HS-27A (cell line): ENCODE measurements at regions not wholly inside any gene's neighbourhood (a gene's known extent, or its start where the extent isn't known, plus 50 kb on each side); places are given as distances from the start of the nearest gene placed in this dataset.
"Not testable (repeated sequence)": the region's sequence is repeated elsewhere in the genome, so short reads cannot be mapped to it uniquely, and the experiment has no call there.

Experiments used
- DNase-seq: peaks from one replicate; pipeline ENCODE4 v3.0.0-alpha.2; 2012; ENCODE audit warnings: low read depth, missing footprints

DNA sequence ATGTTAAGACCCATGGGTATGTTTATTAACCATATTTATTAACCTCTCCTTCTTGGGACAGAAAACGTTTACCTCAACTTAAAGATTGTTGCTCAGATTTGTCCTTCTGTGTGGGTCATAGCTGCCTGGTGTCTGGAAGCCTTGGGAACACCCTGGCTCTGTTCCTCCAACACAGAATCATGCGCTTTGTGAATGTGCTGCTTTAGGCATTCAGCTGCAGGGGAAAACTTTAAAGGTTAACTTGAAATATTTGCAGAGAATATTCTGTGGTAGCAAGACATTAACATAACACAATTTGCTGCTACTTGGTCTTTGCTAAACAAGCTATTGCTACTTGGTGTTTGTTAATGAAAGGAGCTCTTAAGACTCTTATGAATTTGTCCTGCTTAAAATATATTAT, 50.5 kb upstream of the THOC3 start:
- DNase-seq: not testable (repeated sequence)

DNA sequence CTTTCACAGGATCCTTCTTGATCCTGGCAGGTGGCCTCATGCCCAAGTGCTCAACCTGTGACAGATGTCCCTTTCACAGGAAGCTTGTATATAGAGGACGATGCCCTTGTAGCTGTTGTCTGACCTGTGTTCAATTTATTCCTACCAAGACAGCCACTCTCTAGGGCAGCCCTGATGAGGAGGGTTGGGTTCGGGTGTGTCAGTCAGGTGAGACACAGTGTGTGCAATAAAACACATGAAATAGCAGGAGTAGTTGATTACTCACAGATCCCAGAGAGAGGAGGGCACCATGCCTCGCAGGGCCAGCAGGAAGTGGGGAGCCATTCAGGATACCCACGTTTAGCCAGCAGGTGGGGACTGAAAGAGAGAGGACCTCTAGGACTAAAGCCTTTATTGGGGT, 52.7 kb upstream of the THOC3 start:
- not testable (repeated sequence) for DNase-seq

DNA sequence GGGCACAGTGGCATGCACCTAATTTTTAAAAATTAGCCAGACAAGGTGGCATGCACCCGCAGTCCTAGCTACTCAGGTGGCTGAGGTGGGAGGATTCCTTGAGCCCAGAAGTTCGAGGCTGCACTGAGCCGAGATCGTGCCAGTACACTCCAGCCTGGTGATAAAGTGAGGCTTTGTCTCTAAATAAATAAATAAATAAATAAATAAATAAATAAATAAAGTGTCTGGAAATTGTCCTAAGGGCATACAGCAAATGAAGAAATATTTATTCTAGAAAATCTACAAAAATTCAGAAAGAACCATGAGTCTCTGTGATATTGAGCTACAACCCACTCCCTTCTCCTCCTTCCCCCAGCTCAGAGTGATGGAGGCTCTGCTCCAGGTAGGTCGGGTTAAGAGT, 55.4 kb upstream of the THOC3 start:
- not testable (repeated sequence) for DNase-seq

DNA sequence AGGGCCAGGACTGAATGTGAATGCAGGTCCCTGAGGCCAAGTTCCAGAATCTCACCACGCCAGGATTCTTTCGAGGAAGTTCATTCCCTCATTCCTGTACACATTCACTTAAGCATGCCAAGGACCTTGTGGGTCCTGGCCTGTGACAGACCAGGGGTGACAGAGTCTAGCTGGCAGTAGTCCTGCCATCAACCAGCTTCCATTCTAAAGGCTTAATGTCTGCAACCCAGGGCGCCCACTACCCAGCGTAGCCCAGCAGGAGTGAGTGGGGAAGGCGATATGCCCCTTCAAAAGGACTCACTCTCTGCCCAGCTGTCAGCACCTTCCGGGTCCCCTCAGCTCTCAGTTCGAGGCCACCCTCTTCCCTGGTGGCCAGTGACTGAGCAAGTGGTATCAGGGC, 61.3 kb upstream of the THOC3 start:
- not testable (repeated sequence) for DNase-seq

DNA sequence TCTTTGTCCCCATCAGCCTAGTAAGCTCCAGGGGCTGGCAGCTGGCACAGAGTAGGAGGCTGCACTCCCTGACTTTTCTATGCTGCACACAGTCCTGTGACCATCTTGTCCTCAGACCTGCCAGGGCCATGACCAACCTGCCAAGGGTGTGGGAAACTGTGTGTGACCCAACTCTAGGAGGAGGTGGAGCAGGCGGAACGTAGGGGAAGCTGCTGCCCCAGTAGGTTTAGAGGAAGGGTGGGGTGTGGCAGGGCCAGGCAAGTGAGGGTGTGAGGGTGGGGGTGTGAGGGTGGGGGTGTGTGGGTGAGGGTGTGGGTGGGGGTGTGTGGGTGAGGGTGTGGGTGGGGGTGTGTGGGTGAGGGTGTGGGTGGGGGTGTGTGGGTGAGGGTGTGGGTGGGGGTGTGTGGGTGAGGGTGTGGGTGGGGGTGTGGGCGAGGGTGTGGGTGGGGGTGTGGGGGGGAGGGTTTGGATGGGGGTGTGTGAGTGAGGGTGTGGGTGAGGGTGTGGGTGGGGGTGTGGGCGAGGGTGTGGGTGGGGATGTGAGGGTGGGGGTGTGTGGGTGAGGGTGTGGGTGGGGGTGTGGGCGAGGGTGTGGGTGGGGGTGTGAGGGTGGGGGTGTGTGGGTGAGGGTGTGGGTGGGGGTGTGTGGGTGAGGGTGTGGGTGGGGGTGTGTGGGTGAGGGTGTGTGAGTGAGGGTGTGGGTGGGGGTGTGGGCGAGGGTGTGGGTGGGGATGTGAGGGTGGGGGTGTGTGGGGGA, 62.4 kb upstream of the THOC3 start:
- not testable (repeated sequence) for DNase-seq

DNA sequence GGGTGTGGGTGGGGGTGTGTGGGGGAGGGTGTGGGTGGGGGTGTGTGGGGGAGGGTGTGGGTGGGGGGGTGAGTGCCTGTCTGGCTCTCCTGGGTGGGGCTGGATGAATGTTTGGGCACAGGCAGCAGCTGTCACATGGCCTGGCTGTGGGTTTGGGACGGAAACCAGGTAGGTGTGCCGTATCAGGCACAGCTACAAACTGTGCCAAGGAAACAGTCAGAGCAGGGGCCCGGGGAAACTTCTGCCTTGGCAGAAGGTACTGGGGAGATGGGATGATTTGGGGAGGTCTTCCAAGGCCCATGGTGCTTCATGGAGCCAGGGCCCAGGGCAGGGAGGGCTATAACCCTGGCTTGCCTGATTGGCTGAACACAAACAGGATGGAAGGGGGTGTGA, 63.0 kb upstream of the THOC3 start:
- DNase-seq: not testable (repeated sequence)

DNA sequence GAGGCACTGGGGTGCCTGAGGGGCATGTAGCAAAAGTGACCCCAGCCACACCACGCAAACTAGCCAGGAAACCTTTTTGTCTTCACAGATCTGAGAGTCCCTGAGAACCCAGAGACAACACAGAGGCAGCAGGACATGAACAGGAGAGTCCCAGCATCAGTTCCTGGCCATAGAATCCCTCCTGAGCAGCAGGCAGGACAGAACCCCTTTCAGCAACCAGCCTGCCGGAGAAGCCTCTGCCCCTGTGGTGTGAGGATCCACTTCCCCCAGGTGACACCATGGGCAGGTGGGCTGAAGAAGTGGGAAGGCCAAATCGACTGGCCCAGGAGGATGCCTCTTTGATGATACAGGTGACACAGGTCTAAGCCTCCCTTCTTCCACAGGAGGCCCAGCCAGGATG, 65.1 kb upstream of the THOC3 start:
- not testable (repeated sequence) for DNase-seq

DNA sequence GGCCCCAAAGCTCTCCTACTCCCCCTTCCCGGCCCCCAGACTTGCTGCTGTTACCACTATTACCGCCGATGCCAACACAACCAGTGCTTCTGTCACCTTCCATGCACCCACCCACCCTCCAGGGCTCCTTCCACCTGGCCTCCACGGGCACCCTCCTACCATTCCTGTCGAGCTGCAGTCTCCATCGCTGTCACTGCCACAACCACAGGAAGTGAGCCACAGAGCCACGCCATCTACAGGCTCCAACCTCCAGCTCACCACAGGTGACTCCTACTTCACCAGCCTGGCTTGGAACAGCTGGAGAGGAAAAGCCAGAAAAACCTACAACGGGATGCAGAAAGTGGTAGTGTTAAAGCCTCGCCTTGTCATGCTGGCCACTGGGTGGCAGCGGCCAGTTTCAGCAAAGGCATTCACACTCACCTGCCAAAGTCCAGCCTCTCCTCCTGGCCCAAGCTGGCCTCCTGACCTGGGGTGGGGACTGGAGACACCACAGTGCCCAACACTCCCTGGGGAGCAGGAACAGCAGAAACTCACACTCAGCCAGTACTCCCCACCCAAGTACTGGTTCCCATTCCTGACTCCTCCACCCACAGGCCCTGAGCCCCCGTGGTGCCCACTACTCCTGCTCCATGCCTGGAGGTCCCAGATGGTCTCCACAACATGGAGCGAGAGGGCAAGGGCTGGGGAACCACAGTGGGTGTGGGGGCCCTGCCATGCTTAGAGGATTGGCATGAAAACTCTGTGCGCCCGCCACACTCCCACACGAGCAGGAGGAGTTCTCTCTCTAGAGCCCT, 66.5 kb upstream of the THOC3 start:
- DNase-seq: not testable (repeated sequence)

DNA sequence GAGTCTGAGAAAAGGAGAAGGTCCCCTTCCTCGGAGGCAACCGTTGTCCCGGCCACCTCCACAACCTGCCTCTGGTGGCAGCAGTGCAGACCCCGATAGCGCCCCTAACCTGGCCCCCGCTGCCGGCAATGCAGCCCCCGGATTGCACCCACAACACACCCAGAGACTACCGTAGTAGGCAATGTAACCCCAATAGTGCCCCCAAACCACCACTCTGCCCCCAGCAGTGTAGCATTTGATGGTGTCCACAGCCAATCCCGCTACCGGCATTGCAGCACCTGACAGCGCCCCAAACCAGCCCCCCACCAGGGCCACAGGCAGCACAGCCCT, 67.1 kb upstream of the THOC3 start:
- not testable (repeated sequence) for DNase-seq

DNA sequence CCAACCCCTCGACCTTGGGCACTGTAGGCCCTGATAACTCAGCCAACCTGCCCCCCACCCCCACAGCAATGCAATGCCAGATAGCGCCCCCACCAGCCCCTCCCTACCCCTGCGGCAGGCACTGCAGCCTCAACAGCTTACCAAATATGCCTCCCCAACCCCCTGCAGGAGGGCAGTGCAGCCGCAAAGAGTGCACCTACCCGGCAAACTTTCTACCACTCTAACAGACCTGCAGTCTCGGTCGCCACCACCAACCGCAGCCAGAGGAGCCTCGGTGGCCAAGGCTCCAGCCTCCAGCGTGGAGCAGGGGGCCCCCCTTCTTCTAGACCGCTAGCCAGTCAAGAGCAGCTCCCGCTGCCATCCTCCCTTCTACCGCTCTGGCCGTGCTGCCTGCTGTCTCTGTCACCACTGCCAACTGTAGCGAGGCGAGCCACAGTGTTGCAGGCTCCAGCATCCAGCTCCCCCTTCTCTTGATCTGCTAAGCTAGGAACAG, 67.7 kb upstream of the THOC3 start:
- not testable (repeated sequence) for DNase-seq

DNA sequence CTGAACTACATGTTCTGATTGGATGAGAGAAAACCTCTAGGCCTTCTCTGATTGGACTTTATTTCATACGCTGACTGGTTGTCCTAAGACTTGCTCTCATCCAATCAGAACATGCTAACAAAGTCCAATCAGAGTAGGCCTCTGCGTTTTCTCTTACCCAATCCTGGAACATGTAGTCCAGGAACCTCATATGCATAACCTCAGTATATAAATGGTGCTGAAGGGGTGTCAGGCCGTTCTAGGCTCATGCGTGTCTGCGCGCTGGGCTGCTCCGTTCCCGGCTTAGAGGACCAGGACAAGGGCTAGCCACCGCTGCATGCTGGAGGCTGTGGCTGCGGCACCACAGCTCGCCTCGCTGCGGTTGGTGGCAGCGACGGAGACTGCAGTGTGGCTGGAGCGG, 68.3 kb upstream of the THOC3 start:
- DNase-seq: not testable (repeated sequence)

DNA sequence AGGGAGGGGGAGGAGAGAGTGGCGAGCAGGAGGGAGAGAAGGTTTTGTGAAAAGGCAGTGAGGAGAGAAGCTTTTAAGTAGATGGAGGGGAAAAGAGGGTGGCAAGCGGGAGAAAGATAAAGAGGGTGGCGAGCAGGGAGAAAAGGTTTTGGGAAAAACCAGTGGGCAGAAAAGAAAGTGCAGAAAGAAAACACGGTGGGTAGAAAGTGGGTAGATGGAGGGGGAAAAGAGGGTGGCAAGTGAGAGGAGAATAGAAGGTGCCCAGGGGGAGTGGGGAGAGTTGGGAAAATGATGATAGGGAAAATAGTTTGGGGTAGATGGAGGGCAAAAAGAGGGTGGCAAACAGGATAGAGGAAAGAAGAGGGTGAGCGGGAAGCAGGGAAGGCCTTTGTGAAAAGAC, 69.1 kb upstream of the THOC3 start:
- not testable (repeated sequence) for DNase-seq

DNA sequence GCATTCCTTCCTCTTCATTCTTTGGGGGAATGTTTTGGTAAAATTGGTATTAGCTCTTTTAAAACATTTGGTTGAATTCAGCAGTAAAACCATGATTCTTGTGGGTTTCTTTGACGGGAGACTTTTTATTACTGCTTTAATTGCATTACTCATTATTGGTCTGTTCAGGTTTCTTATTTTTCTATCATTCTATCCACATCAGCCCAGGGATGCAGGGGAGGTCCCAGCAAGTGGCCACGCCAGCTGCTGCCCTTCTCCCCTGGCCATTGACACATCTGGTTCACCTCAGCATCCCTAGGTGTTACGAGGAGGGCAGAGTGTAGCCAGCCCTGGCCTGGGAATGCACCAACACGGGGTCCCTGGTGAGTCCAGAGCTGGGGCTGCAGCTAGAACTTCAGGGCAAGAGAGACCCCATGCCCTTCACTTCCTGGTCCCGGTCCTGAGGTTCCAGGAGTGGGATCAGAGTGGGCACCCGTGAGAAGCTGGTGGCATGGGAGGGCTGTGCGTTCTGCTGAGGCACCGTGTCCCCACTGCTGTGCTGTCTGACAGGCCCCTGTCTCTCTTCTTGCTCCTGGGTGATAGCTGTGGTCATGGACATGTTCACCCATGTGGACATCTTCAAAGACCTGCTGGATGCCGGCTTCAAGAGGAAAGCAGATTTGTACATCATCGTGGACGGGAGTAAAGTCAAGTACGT, 72.1 kb upstream of the THOC3 start:
- DNase-seq: not testable (repeated sequence)

DNA sequence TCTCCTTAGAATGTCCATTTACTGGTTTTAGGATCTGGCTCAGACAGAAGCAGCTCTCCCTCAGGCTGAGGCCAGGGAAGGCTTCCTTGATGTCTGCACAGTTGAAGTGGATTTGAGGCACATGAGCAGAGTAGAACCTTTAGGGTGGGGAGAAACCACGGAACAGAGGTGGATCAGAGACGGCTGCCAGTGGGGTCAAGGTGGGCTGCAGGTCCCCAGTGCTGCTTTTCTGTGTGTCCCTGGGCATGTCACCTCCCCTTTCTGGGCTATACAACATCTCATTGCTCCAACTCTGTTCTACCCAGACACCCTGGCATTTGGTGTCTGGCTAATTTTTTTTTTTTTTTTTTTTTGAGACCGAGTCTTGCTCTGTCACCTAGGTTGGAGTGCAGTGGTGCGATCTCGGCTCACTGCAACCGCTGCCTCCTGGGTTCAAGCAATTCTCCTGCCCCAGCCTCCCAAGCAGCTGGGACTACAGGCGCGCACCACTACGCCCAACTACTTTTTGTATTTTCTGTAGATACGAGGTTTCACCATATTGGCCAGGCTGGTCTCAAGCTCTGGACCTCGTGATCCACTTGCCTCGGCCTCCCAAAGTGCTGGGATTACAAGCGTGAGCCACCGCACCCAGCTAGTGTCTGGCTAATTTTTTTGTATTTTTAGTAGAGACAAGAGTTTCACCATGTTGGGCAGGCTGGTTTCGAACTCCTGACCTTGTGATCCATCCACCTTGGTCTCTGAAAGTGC, 73.3 kb upstream of the THOC3 start:
- DNase-seq: not testable (repeated sequence)

DNA sequence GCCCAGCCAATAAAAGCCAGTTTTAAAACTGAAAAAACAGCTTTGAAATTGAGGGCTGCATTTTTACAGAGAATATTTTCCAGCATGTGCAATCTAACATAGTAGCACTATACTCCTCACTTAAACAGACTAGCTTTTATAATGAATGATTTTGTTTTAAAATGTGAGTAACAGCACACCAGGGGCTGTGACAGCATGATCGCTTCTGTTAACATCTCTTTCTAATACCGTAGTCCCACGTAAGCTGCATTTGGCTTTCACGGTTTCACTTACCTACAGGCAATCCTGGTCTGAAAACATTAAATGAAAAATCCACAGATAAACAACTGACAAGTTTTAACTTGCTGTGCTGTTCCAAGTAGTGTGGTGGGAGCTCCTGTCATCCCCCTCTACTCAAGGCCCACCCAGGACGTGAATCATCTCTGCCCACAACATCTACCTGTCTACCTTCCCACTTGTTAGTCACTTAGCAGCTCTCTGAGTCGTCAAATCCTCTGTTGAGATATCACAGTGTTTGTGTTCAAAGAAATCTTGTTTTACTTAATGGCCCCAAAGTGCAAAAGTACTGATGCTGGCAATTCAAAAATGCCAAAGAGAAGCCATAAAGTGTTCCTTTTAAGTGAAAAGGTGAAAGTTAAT, 74.0 kb upstream of the THOC3 start:
- not testable (repeated sequence) for DNase-seq

DNA sequence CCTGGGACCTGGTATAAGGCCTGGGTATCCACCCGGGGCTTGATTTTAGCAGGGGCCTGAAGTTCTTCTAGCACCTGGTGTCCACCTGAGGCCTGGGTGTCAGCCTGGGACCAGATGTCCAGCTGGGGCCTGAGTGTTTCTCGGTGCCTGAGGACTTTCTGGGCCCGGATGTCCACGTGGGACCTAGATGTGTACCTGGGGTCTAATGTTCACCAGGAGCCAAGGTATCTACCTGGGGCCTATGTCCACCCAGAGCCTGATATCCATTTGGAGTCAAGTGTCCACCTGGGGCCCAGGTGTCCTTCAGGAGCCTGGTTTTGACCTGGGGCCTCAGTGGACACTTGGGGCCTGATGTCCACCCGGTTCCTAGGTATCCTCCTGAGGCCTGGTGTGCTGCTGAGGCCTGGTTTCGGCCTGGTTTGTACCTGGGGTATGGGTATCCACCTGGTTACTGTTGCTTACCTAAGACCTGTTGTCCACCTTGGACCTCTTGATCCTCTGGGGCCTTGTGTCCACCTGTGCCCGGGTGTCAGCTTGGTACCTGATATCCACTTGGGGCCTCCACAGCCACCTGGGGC, 75.2 kb upstream of the THOC3 start:
- not testable (repeated sequence) for DNase-seq

DNA sequence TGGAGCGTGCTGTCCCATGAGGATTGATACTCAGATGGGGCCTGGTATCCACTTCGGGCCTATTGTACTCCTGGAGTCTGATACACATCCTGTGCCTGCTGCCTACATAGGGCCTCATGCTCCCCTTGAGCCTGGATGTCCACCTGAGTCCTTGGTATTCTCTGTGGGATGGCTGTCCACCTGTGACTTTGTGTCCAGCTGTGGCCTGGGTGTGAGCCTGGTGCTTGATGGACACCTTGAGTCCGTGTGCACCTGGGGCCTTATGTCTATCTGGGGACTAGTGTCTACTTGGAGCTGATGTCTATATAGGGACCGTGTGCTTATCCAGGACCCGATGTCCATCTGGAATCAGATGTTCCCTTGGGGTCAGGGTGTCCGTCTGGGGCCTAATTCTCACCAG, 75.9 kb upstream of the THOC3 start:
- not testable (repeated sequence) for DNase-seq

DNA sequence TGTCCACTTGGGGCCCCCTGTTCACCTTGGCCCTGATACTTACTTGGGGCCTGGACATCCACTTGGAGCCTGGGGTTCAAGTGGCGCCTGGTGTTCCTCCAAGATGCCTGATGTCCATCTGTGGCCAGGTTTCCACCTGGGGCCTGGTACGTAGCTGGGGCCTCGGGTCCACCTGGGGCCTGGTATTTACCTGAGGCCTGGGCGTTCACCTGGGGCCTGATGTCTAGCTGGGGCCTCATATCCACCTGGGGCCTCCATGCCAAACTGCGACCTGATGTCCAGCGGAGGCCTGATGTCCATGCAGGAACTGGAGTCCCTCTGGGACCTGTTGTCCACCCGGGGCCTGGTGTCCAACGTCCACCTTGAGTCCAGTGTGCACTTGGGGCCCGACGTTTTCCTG, 76.3 kb upstream of the THOC3 start:
- DNase-seq: not testable (repeated sequence)

DNA sequence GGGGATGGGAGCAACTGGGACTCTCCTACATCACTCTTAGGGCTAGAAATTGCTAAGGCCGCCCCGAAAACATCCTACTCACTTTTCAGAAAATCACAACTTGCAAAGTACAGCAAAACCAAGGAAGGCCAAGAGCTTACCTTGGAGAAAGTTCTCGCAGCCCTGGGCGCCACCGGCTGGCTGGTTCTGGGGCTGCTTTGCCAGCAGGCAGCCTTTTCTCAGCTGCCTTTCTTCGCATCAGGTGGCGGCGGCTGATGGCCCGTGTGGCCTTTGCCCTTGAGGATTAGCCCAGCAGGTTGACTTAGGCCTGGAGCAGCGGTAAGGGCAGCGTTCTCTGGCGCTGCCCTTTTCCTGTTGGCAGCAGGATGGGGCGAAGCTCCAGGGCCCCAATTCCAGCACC, 77.3 kb upstream of the THOC3 start:
- not testable (repeated sequence) for DNase-seq

DNA sequence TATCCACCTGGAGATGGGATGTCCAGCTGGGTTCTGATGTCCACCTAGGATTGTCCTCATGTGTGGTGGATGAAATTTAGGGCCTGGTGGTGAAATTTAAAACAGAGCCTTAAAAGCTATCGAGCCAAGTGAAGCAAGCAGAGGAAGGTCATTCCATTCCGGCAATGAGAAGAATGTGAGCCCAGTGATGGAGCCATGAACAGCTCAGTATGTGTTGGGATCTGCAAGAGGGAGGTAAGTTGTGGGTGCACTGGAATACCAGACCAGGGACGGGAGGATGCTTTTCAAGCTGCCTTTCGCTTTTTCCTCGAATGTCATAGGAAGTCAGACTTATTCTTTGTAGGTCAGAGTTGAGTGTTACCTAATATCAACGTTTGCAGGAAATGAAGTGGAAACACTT, 80.6 kb upstream of the THOC3 start:
- DNase-seq: not testable (repeated sequence)
